Lower lobe of right lung (tissue), 2 donors: ENCODE measurements at regions not wholly inside any gene's neighbourhood (a gene's known extent, or its start where the extent isn't known, plus 50 kb on each side); places are given as distances from the start of the nearest gene placed in this dataset.

Source experiments
- ATAC-seq, 2 donors: fragments of 200-7000 bp; cut with Tn5 transposase; one replicate each; pipeline ENCODE4 v1.9.1; 2020 to 2022; ENCODE audit warnings: mild to moderate bottlenecking in 2 of 2, moderate library complexity in 2 of 2
- DNase-seq: peaks from one replicate; pipeline ENCODE4 v3.0.0-alpha.2; 2020
- H3K27ac ChIP-seq: fragments of 200-600 bp; one replicate; pipeline ENCODE4 v1.8.0; 2022
- H3K27me3 ChIP-seq: fragments of 200-600 bp; one replicate; pipeline ENCODE4 v1.8.0; 2022; ENCODE audit warnings: low read depth
- H3K36me3 ChIP-seq: fragments of 200-600 bp; one replicate; pipeline ENCODE4 v1.8.0; 2022; ENCODE audit warnings: mild to moderate bottlenecking
- H3K4me1 ChIP-seq: fragments of 200-600 bp; one replicate; pipeline ENCODE4 v1.8.0; 2022
- H3K4me3 ChIP-seq: fragments of 200-600 bp; one replicate; pipeline ENCODE4 v1.8.0; 2022; ENCODE audit warnings: mild to moderate bottlenecking
- H3K9me3 ChIP-seq: fragments of 200-600 bp; one replicate; pipeline ENCODE4 v1.8.0; 2022
- intact Hi-C: fragments of 100-400 bp; cut with DNase I; formaldehyde crosslinking; loops from one replicate; pipeline ENCODE4 v1.11.0; 2022
- TF ChIP-seq, protein P1 (sequence below): fragments of 200-600 bp; IDR thresholded peaks from one replicate; pipeline ENCODE4 v1.8.0; 2022; ENCODE audit warnings: antibody characterized with exemption, mild to moderate bottlenecking
- donor health status: DM: no; HTN: yes; CAD: no; lungs with severe emphysema.

DNA sequence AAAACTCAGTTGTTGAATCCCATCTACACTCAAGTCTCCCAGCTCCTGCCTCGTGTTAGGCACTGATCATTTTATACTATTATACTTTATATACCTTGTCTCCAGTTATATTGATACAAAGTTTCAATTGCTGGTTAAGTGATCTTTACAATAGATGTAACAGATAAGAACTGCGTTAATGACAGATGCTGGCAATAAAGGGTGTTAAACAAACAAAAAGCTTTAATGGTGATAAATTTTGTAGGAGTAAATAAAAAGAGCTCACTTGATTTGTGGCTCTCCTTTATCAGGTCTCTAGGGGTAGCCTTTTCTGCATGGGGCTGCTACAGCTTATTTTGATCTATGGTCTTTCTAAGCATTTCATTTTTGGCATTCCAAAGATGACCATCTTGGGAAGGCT lies 106.9 kb upstream of the GAREM1 start:
- Histone ChIP-seq H3K36me3 (no peaks in the 10 kb centered on the region), H3K27me3 (no peaks in the 10 kb centered on the region), H3K9me3 (no peaks in the 10 kb centered on the region), H3K4me1 (no peaks in the 10 kb centered on the region), H3K4me3 (no peak overlapping the region), H3K27ac (no peak overlapping the region)
- TF ChIP-seq, protein P1, sequence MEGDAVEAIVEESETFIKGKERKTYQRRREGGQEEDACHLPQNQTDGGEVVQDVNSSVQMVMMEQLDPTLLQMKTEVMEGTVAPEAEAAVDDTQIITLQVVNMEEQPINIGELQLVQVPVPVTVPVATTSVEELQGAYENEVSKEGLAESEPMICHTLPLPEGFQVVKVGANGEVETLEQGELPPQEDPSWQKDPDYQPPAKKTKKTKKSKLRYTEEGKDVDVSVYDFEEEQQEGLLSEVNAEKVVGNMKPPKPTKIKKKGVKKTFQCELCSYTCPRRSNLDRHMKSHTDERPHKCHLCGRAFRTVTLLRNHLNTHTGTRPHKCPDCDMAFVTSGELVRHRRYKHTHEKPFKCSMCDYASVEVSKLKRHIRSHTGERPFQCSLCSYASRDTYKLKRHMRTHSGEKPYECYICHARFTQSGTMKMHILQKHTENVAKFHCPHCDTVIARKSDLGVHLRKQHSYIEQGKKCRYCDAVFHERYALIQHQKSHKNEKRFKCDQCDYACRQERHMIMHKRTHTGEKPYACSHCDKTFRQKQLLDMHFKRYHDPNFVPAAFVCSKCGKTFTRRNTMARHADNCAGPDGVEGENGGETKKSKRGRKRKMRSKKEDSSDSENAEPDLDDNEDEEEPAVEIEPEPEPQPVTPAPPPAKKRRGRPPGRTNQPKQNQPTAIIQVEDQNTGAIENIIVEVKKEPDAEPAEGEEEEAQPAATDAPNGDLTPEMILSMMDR: no peak
- intact Hi-C loops: no loop called here
- DNase-seq (no peak), ATAC-seq (no peak)

DNA sequence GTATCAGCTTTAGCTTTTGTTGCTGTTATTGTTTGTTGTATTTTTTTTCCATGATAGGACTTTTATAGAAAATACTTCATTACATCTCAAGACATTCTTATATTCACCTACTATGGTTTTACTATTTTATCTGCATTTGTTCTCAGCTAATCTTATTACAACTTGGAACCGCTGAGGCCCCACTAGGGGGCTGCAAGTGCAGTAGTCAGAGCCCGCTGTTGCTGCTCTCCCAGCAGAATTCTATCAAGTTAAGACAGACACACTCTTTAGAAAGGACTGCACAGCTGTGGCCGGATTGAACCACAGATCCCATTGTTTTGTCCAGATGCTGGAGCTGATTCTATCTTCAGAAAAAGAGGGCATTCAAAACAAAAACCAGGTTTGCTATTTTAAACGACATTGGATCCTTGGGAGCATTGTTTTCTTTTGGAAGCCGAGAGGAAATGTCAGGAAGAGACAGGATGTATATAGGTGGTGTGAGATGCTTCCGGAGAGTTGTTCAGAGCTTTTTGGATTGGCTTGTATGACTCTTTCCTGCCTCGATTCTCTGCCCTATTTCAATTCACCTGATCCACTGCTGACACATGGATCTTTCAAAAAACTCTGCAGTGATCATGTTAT lies 105.7 kb upstream of the GAREM1 start:
- no peak for DNase-seq
- no peak overlapping the region for H3K4me3 ChIP-seq

DNA sequence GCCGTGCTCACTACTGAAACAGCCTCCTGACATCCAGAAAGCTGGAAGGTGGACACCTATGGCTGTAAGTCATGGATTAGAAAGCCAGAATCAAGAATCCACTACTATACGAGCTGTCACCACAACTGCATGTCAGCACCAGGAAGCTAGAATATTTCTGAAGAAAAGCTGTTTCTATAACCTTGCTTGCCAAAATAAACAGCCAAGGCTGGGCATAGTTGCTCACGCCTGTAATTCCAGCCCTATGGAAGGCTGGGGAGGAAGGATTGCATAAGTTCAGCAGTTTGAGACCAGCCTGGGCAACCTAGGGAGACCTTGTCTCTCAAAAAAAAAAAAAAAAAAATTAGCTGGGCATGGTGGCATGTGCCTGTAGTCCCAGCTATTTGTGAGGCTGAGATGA lies 96.3 kb upstream of the GAREM1 start:
- Histone ChIP-seq H3K4me3 (no peak overlapping the region), H3K27ac (no peak overlapping the region), H3K4me1 (no peaks in the 10 kb centered on the region), H3K9me3 (no peaks in the 10 kb centered on the region), H3K27me3 (no peaks in the 10 kb centered on the region), H3K36me3 (no peaks in the 10 kb centered on the region)
- ATAC-seq (no peak), DNase-seq (no peak)
- intact Hi-C loops: no loop called here
- TF ChIP-seq, protein P1: no peak

More for the DNA sequence above, 105.7 kb upstream of the GAREM1 start:
- Histone ChIP-seq H3K9me3 (no peaks in the 10 kb centered on the region), H3K4me1 (no peaks in the 10 kb centered on the region), H3K27me3 (no peaks in the 10 kb centered on the region), H3K36me3 (no peaks in the 10 kb centered on the region), H3K27ac (no peak overlapping the region)
- ATAC-seq: no peak
- intact Hi-C loops: no loop called here
- TF ChIP-seq, protein P1: peak; percentile 17

DNA sequence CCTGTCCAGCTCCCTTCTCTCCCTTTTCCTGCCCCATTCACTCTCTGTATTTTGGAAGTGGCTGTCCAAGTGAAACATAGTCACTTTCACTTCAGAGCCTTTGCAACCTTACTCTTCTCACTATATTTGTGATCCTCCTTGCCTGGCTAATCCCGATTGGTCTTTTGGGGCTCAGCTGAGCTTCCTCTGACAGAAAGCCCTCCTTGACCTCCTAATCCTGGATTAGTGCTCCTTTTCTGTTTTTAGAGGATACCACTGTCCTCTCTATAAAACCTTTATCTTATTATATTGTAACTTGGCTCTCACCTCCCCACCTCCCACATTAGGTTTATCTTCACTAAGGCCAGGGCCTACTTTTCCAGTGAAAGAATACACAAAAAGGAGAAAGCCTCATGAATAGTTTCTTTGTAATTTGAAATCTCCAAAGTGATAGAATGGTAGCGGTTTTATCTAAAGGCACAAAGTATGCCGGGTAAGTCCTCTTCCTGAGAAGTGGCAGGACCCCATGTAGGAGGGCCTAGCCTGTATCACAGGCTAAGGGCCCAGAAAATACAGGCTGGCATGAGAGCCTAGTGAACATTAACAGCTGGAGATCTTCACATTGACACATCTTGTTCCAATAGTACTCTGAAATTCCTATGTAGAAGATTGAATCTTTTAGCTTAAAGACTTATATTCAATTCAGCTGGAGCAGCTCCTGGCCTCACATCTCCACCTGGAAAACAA lies 83.1 kb upstream of the GAREM1 start:
- Histone ChIP-seq H3K27me3 (peaks cover 10% of the 10 kb centered on the region), H3K4me3 (no peak overlapping the region), H3K36me3 (no peaks in the 10 kb centered on the region), H3K4me1 (no peaks in the 10 kb centered on the region), H3K27ac (no peak overlapping the region), H3K9me3 (no peaks in the 10 kb centered on the region)
- DNase-seq (no peak), ATAC-seq (no peak)
- intact Hi-C loops: loop anchor here (5.0 to 10.0 kb wide), 2 partner anchors 279 to 397 kb away; no protein-coding TSS in a partner anchor
- TF ChIP-seq, protein P1: no peak

DNA sequence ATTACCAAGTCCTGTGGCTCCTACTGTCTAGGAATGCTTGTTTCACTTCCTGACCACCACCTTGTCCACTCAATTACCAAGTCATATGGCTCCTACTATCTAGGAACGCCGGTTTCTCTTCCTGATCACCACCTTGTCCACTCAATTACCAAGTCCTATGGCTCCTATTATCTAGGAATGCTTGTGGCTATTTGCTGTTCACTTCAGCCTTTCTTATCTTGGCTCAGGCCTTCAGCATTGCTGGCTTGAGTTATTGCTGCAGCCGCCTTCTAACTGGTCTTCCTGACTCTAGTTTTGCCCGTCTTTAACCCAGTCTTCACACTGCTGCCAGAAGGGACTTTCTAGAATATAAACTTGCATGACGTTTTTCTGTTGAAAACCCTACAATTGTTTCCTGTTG lies 82.5 kb upstream of the GAREM1 start:
- Histone ChIP-seq H3K36me3 (no peaks in the 10 kb centered on the region), H3K27ac (no peak overlapping the region), H3K9me3 (no peaks in the 10 kb centered on the region), H3K4me3 (no peak overlapping the region), H3K4me1 (no peaks in the 10 kb centered on the region), H3K27me3 (peaks cover 10% of the 10 kb centered on the region)
- TF ChIP-seq, protein P1: no peak
- peak in 1 of 2 donors; percentile 55 for ATAC-seq
- DNase-seq: no peak
- intact Hi-C loops: loop anchor here (5.0 to 10.0 kb wide), 2 partner anchors 278 to 396 kb away; no protein-coding TSS in a partner anchor
